HUES6 (cell line): ENCODE measurements at regions not wholly inside any gene's neighbourhood (a gene's known extent, or its start where the extent isn't known, plus 50 kb on each side); places are given as distances from the start of the nearest gene placed in this dataset.

Experiments
- H3K27ac ChIP-seq: 2 replicates; pipeline ENCODE4 v1.7.0; 2013; ENCODE audit warnings: low read depth, mild to moderate bottlenecking, low read length, inconsistent platforms
- H3K27me3 ChIP-seq: 2 replicates; pipeline ENCODE4 v1.6.1; 2013; ENCODE audit warnings: low read length; ENCODE audit not compliant: control insufficient read depth, insufficient read depth
- H3K36me3 ChIP-seq: 2 replicates; pipeline ENCODE4 v1.6.1; 2013; ENCODE audit warnings: low read length; ENCODE audit not compliant: control insufficient read depth, insufficient read depth
- H3K4me1 ChIP-seq: 2 replicates; pipeline ENCODE4 v1.6.1; 2013; ENCODE audit warnings: low read length; ENCODE audit not compliant: control insufficient read depth, insufficient read depth
- H3K4me3 ChIP-seq: 2 replicates; pipeline ENCODE4 v1.5.1; 2013; ENCODE audit warnings: low read depth, low read length
- H3K9ac ChIP-seq: one replicate; pipeline ENCODE4 v1.6.1; 2013; ENCODE audit warnings: mild to moderate bottlenecking, low read length
- H3K9me3 ChIP-seq: 2 replicates; pipeline ENCODE4 v1.6.1; 2013; ENCODE audit warnings: low read depth, low read length; ENCODE audit not compliant: control insufficient read depth, insufficient read depth

DNA sequence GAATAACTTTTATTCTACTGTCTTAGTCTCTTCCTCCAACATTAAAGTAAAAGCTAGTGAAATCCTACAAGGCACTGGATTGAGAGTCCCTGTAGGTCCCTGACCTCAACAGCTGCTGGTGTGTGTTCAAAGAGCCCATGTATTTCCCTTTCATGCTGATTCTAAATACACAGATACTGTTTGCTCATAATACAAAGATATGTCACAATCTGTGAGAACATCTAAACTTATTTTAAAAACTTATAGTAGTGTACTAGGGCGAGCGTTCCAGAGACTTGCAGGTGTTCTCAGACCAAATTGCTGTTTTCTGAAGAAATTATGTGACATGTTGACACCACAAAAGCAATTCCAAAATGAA is 145.9 kb upstream of the LIPC start:
- H3K27ac ChIP-seq, result no peak overlapping the region
- H3K4me1 ChIP-seq, result no peaks in the 10 kb centered on the region; the same call in 1 of the 2 replicates
- H3K9ac ChIP-seq, result no peak overlapping the region
- no peaks in the 10 kb centered on the region for H3K36me3 ChIP-seq
- H3K27me3 ChIP-seq, result no peaks in the 10 kb centered on the region
- H3K9me3 ChIP-seq, result no peaks in the 10 kb centered on the region
- no peak overlapping the region for H3K4me3 ChIP-seq

DNA sequence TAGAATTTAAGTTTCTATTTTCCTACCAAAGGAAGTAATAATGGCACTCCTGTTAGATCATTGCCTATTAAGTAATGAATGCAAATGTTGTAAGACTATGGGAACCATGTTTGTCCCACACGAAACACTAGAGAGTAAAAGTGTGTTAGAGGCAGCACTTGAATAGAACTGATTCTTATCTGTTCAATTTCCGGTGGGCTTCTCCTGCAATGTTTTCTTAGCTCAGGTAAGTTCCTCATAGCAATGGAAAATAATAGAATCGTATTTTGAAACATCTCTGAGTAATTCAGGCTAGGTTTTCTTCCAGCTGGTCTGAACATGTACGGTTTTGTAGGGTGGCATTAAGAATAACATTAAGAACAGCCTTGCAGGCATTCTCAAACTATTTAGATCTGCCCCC is 145.3 kb upstream of the LIPC start:
- Histone ChIP-seq H3K4me3 (no peak overlapping the region), H3K27ac (no peak overlapping the region), H3K27me3 (no peaks in the 10 kb centered on the region), H3K9me3 (no peaks in the 10 kb centered on the region), H3K36me3 (no peaks in the 10 kb centered on the region), H3K4me1 (no peaks in the 10 kb centered on the region; the same call in 1 of the 2 replicates), H3K9ac (no peak overlapping the region)

DNA sequence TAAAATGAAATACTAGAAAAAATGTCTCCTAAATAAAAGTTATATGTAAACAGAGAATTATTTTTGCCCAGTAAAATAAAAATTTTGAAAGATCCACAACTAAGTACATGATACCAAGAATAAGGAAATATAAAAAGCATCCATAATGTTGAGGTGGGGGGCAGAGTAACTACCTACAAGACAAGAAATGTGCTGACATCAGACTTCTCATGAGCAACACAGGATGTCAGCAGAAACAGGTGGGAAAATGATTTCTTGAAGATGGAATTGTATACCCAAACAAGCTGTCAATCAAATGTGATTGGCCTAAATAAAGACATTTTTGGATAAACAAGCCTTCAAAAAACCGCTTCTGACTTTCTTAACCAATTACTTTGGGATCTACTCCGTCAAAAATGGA is 143.9 kb upstream of the LIPC start:
- H3K9ac ChIP-seq, result no peak overlapping the region
- H3K9me3 ChIP-seq, result peaks cover 2% of the 10 kb centered on the region; the same call in 1 of the 2 replicates
- H3K27me3 ChIP-seq, result no peaks in the 10 kb centered on the region
- no peaks in the 10 kb centered on the region; the same call in 1 of the 2 replicates for H3K4me1 ChIP-seq
- no peak overlapping the region for H3K4me3 ChIP-seq
- H3K36me3 ChIP-seq, result no peaks in the 10 kb centered on the region
- no peak overlapping the region for H3K27ac ChIP-seq

DNA sequence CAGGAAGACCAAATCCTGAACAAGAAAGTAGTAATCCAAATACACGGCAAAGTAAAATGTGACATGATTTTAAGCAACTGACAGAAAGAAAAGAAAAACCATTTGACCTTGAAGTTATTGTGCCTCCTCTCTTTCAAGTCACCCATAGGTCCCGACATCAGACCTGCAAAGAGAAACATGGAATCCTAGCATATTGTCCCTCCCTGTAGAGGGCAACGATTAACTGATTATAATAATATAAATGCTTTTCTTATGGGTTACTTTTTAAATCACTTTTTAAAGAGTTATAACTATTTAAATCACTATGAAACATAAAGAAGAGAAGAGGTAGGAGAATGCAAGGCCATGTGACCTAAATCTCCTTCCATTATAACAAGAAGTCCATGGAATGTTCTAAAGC is 143.2 kb upstream of the LIPC start:
- Histone ChIP-seq H3K27ac (no peak overlapping the region), H3K36me3 (no peaks in the 10 kb centered on the region), H3K4me1 (no peaks in the 10 kb centered on the region; the same call in 1 of the 2 replicates), H3K9me3 (peaks cover 2% of the 10 kb centered on the region; the same call in 1 of the 2 replicates), H3K9ac (no peak overlapping the region), H3K27me3 (no peaks in the 10 kb centered on the region), H3K4me3 (no peak overlapping the region)

DNA sequence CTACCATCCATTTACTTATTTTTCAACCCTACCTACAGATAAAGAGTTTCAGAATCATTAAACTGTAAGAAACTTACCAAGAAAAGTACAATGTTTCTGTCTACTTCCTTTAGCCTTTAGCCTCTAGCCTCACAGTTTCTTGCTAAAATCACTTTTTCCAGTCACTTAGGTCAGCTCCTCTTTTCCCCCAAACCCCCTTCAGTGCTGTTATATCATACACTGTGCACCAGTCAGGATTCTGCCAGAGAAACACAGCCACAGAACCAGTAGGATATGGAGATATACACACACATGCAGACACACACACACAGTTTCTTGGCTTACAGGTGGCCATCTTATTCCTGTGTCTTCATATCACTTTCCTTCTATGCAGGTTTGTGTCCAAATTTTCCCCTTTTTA is 139.9 kb upstream of the LIPC start:
- Histone ChIP-seq H3K9ac (no peak overlapping the region), H3K36me3 (no peaks in the 10 kb centered on the region), H3K4me1 (peaks cover 2% of the 10 kb centered on the region; the same call in 1 of the 2 replicates), H3K4me3 (no peak overlapping the region), H3K27me3 (no peaks in the 10 kb centered on the region), H3K9me3 (peaks cover 2% of the 10 kb centered on the region; the same call in 1 of the 2 replicates), H3K27ac (no peak overlapping the region)

DNA sequence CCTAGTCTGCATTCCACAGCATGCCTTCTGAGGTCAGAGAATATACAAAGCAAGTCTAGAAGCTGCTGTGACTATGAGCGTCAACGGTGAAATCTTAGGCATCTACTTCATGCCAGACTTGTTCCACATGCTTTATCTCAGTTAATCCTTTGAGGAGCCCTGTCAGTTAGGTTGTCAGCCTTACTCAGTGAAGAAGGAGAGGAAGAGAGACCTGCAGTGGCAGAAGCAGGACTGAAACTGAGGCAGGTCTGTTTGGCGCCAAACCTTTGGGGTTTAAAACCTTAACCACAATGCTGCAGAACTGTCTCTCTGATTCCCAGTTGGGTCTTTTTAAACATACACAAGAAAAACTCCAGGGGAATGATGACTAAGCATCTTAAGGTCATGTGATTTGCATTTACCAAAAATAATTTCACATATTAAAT is 139.0 kb upstream of the LIPC start:
- H3K27ac ChIP-seq, result no peak overlapping the region
- no peaks in the 10 kb centered on the region for H3K36me3 ChIP-seq
- H3K4me1 ChIP-seq, result peaks cover 3% of the 10 kb centered on the region; the same call in 1 of the 2 replicates
- H3K9ac ChIP-seq, result no peak overlapping the region
- H3K4me3 ChIP-seq, result no peak overlapping the region
- H3K27me3 ChIP-seq, result no peaks in the 10 kb centered on the region
- H3K9me3 ChIP-seq, result peaks cover 2% of the 10 kb centered on the region; the same call in 1 of the 2 replicates

DNA sequence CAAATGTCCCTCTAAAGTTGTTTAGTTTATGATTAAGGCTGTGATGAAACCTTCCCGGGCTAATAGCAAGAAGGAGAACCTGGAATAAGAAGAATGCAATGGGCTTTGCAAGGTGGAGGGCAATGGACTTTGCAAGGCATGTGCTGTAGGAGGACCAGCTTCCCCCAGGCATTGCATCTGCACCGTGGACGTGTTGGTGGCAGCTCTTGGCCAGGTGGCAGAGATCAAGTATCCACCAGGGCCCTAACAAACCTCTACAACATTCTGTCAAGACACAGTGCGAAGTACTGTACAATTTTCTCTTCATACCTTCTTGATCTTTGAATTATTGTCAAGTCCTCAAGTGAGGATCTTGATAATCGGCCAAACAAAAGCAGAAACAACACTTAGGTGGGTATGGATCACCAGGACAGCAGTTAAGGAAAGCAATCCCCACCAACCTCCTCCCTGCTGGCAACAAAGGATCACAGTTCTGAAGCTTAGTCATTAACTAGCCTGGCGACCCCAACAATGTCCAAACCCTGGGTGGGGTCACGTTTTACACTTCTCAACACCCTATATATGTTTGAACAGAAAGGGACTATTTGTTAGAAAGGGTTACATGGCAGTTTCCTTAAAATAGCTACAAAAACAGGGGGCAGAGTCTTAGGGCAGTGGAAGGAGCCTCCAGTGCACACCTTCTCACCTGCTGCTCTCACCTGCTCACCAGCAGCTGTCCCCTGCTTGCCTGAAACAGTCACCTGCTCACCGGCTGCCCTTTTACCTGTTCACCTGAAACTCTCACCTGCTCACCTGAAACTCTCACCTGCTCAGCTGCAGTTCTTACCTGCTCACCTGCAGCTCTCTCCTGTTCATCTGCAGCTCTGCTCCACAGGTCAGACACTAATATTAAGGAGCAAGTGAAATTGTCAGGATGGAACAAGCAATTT is 137.9 kb upstream of the LIPC start:
- no peak overlapping the region for H3K27ac ChIP-seq
- H3K9ac ChIP-seq, result no peak overlapping the region
- H3K36me3 ChIP-seq, result no peaks in the 10 kb centered on the region
- H3K27me3 ChIP-seq, result no peaks in the 10 kb centered on the region
- H3K4me1 ChIP-seq, result peaks cover 5% of the 10 kb centered on the region; the same call in 1 of the 2 replicates
- peaks cover 2% of the 10 kb centered on the region; the same call in 1 of the 2 replicates for H3K9me3 ChIP-seq
- no peak overlapping the region for H3K4me3 ChIP-seq

DNA sequence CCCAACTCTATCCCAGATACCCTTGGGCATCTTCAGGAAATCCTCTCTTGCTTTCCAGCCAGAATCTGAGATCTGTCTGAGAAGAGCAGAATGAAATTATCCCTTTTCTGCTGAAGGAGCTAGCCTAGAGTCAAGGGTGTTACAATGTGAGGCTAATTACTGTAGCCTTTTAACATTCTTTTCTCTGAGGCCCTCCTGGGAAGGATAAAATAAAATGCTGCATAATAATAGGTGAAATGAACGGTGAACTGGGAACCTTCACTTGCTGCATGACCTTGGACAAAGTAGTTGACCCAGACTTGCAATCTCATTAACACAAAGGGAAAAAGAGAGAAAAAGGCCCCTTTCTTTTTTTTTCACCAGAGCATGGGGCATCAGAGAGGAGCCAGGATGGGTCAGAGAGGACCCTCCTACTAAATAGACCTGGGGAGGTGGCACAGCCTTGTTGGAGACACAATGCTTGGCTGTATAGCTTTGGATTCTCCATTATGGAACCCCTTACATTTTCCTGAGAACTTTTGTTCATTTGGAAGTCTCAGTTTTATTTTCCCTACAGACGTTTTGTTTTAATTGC is 137.0 kb upstream of the LIPC start:
- Histone ChIP-seq H3K9ac (no peak overlapping the region), H3K36me3 (no peaks in the 10 kb centered on the region), H3K4me1 (peaks cover 5% of the 10 kb centered on the region; the same call in 1 of the 2 replicates), H3K9me3 (peaks cover 2% of the 10 kb centered on the region; the same call in 1 of the 2 replicates), H3K27me3 (no peaks in the 10 kb centered on the region), H3K27ac (no peak overlapping the region), H3K4me3 (no peak overlapping the region)

DNA sequence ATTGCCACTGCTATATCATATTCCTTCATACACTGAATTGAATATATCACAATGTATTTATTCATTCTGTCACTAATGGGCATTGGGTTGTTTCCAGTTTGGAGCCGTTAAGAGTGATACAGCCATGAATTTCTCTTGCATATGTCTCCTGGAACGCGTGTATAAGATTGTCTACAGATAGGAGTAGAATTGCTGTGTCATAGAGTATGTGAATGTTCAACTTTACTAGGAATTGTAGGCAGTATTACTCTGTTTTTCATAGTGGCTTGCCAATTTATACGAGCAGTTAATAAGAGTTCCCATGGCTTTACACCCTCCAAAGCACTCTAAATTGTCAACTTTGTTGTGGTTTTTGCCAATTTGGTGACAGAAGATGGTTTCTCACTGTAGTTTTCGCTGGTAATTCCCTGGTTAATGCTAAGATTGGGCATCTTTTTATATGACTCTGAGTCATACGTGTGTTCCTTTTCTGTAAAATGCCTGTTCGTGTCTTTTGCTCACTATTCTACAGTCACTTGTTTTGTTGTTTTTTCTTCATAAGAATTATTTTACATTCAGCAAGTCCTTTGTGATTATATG is 136.1 kb upstream of the LIPC start:
- peaks cover 6% of the 10 kb centered on the region for H3K9me3 ChIP-seq
- H3K4me3 ChIP-seq, result no peak overlapping the region

DNA sequence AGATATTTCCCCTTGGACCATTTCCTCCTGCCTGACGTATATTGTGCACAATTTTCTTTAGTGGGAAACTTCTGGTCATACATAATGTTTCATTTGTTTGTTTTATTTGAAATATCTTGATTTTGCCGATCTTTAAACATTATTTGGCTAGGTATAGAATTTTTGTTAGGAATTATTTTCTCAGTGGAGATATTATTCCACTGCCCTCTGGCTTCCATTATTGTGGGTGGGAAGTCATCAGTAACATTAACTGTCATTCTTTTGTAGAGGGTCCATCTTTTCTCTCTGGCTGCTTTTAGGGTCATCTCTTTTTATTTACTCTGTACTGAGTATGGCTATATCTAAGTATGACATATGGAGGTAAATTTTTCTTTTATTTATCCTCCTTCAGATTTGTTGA is 135.5 kb upstream of the LIPC start:
- H3K27ac ChIP-seq, result no peak overlapping the region
- H3K9me3 ChIP-seq, result peaks cover 6% of the 10 kb centered on the region
- H3K4me1 ChIP-seq, result peaks cover 5% of the 10 kb centered on the region; the same call in 1 of the 2 replicates
- no peaks in the 10 kb centered on the region for H3K27me3 ChIP-seq
- no peak overlapping the region for H3K9ac ChIP-seq
- H3K4me3 ChIP-seq, result no peak overlapping the region
- H3K36me3 ChIP-seq, result no peaks in the 10 kb centered on the region

More for the DNA sequence above, 136.1 kb upstream of the LIPC start:
- H3K9ac ChIP-seq, result no peak overlapping the region
- H3K27me3 ChIP-seq, result no peaks in the 10 kb centered on the region
- H3K36me3 ChIP-seq, result no peaks in the 10 kb centered on the region
- H3K27ac ChIP-seq, result no peak overlapping the region
- peaks cover 5% of the 10 kb centered on the region; the same call in 1 of the 2 replicates for H3K4me1 ChIP-seq

DNA sequence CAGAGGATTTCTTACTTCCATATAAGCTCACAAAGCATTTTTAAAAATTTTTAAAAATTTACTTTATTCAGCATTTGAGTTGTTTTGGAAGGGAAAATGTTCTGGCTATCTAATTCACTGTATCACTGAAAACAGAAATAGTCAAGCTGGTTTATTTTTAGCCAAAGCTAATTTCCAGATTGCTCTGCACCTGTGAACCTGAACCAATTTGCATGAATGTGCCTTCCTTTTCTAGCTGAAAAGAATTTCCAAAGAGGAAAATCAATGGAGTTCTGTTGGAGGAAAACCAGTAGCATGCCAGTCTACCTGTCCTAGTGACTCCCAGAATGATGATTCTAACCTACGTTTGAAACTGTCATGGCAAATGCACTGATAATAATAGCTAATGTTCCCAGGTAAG is 134.2 kb upstream of the LIPC start:
- H3K27ac ChIP-seq, result no peak overlapping the region
- H3K9me3 ChIP-seq, result peaks cover 4% of the 10 kb centered on the region
- H3K36me3 ChIP-seq, result no peaks in the 10 kb centered on the region
- peaks cover 5% of the 10 kb centered on the region; the same call in 1 of the 2 replicates for H3K4me1 ChIP-seq
- H3K4me3 ChIP-seq, result no peak overlapping the region
- no peak overlapping the region for H3K9ac ChIP-seq
- H3K27me3 ChIP-seq, result no peaks in the 10 kb centered on the region
